Muscle layer of colon (tissue), 2 donors: ENCODE measurements at regions not wholly inside any gene's neighbourhood (a gene's known extent, or its start where the extent isn't known, plus 50 kb on each side); places are given as distances from the start of the nearest gene placed in this dataset.

Source experiments
- H3K27ac ChIP-seq: one replicate; pipeline ENCODE4 v1.7.0; 2013; ENCODE audit warnings: low read depth, mild to moderate bottlenecking, low read length, moderate library complexity
- H3K27me3 ChIP-seq, 2 donors: one replicate each; pipeline ENCODE4 v1.7.0; 2013; ENCODE audit warnings: low read length in 2 of 2, mild to moderate bottlenecking in 2 of 2; ENCODE audit not compliant: insufficient read depth in 2 of 2, control insufficient read depth in 1 of 2
- H3K36me3 ChIP-seq: one replicate; pipeline ENCODE4 v1.7.0; 2013; ENCODE audit warnings: mild to moderate bottlenecking, low read length; ENCODE audit not compliant: insufficient read depth
- H3K4me1 ChIP-seq: one replicate; pipeline ENCODE4 v1.7.0; 2013; ENCODE audit warnings: mild to moderate bottlenecking, low read length; ENCODE audit not compliant: insufficient read depth
- H3K4me3 ChIP-seq, 2 donors: one replicate each; pipeline ENCODE4 v1.7.0; 2013; ENCODE audit warnings: low read length in 2 of 2, low read depth in 1 of 2, mild to moderate bottlenecking in 1 of 2, moderate library complexity in 1 of 2
- H3K9ac ChIP-seq: one replicate; pipeline ENCODE4 v1.7.0; 2013; ENCODE audit warnings: low read length
- H3K9me3 ChIP-seq: one replicate; pipeline ENCODE4 v1.7.0; 2013; ENCODE audit warnings: mild to moderate bottlenecking, low read length
- donor health status: abdominal sarcoma.
- donor health status: Adenocarcinoma of cecum.

- Histone ChIP-seq H3K27ac (no peak overlapping the region), H3K36me3 (no peaks in the 10 kb centered on the region), H3K4me1 (no peaks in the 10 kb centered on the region), H3K4me3 (no peak overlapping the region), H3K9ac (no peak overlapping the region), H3K27me3 (no peaks in the 10 kb centered on the region), H3K9me3 (no peaks in the 10 kb centered on the region)
Measured at GRCh38 chr10:4541292-4541691, 284.7 kb upstream of the AKR1E2 start.

- H3K36me3 ChIP-seq, result no peaks in the 10 kb centered on the region
- no peaks in the 10 kb centered on the region for H3K4me1 ChIP-seq
- H3K9me3 ChIP-seq, result no peaks in the 10 kb centered on the region
- H3K27ac ChIP-seq, result no peak overlapping the region
- no peak overlapping the region for H3K9ac ChIP-seq
- no peak overlapping the region for H3K4me3 ChIP-seq
- no peaks in the 10 kb centered on the region for H3K27me3 ChIP-seq
Measured at GRCh38 chr10:4538016-4538415, 288.0 kb upstream of the AKR1E2 start.

- Histone ChIP-seq H3K27ac (no peak overlapping the region), H3K4me1 (no peaks in the 10 kb centered on the region), H3K36me3 (no peaks in the 10 kb centered on the region), H3K9ac (no peak overlapping the region), H3K27me3 (no peaks in the 10 kb centered on the region), H3K4me3 (no peak overlapping the region), H3K9me3 (no peaks in the 10 kb centered on the region)
Measured at GRCh38 chr10:4535521-4535920, 290.5 kb upstream of the AKR1E2 start.

- H3K27me3 ChIP-seq, result no peaks in the 10 kb centered on the region
- H3K9me3 ChIP-seq, result no peaks in the 10 kb centered on the region
- H3K36me3 ChIP-seq, result no peaks in the 10 kb centered on the region
- no peak overlapping the region for H3K9ac ChIP-seq
- no peaks in the 10 kb centered on the region for H3K4me1 ChIP-seq
- no peak overlapping the region for H3K4me3 ChIP-seq
- no peak overlapping the region for H3K27ac ChIP-seq
Measured at GRCh38 chr10:4533621-4534020, 292.4 kb upstream of the AKR1E2 start.

- H3K27ac ChIP-seq, result no peak overlapping the region
- no peak overlapping the region for H3K4me3 ChIP-seq
- H3K9me3 ChIP-seq, result no peaks in the 10 kb centered on the region
- no peaks in the 10 kb centered on the region for H3K27me3 ChIP-seq
- no peaks in the 10 kb centered on the region for H3K4me1 ChIP-seq
- no peak overlapping the region for H3K9ac ChIP-seq
- no peaks in the 10 kb centered on the region for H3K36me3 ChIP-seq
Measured at GRCh38 chr10:4532976-4533375, 293.0 kb upstream of the AKR1E2 start.

- Histone ChIP-seq H3K9me3 (no peaks in the 10 kb centered on the region), H3K9ac (no peak overlapping the region), H3K27me3 (no peaks in the 10 kb centered on the region), H3K27ac (no peak overlapping the region), H3K4me1 (no peaks in the 10 kb centered on the region), H3K4me3 (no peak overlapping the region), H3K36me3 (no peaks in the 10 kb centered on the region)
Measured at GRCh38 chr10:4532467-4532866, 293.5 kb upstream of the AKR1E2 start.

GRCh38 chr10:4532011-4532410 lies 294.0 kb upstream of the AKR1E2 start:
- H3K9ac ChIP-seq, result no peak overlapping the region
- no peak overlapping the region for H3K4me3 ChIP-seq
- H3K27me3 ChIP-seq, result no peaks in the 10 kb centered on the region
- no peak overlapping the region for H3K27ac ChIP-seq
- H3K4me1 ChIP-seq, result no peaks in the 10 kb centered on the region
- no peaks in the 10 kb centered on the region for H3K9me3 ChIP-seq
- H3K36me3 ChIP-seq, result no peaks in the 10 kb centered on the region

- Histone ChIP-seq H3K4me1 (peaks cover 6% of the 10 kb centered on the region), H3K4me3 (no peak overlapping the region), H3K27ac (no peak overlapping the region), H3K9ac (no peak overlapping the region), H3K36me3 (no peaks in the 10 kb centered on the region), H3K9me3 (no peaks in the 10 kb centered on the region), H3K27me3 (no peaks in the 10 kb centered on the region)
Measured at GRCh38 chr10:4529266-4529665, 296.7 kb upstream of the AKR1E2 start.

GRCh38 chr10:4527281-4527970 lies 298.6 kb upstream of the AKR1E2 start:
- no peak overlapping the region for H3K27ac ChIP-seq
- no peak overlapping the region for H3K9ac ChIP-seq
- H3K9me3 ChIP-seq, result no peaks in the 10 kb centered on the region
- no peak overlapping the region for H3K4me3 ChIP-seq
- H3K4me1 ChIP-seq, result peaks cover 6% of the 10 kb centered on the region
- H3K27me3 ChIP-seq, result no peaks in the 10 kb centered on the region
- no peaks in the 10 kb centered on the region for H3K36me3 ChIP-seq

- Histone ChIP-seq H3K27ac (no peak overlapping the region), H3K36me3 (no peaks in the 10 kb centered on the region), H3K27me3 (no peaks in the 10 kb centered on the region), H3K4me1 (peaks cover 6% of the 10 kb centered on the region), H3K9me3 (no peaks in the 10 kb centered on the region), H3K9ac (no peak overlapping the region), H3K4me3 (no peak overlapping the region)
Measured at GRCh38 chr10:4526311-4526731, 299.7 kb upstream of the AKR1E2 start.

- Histone ChIP-seq H3K27me3 (no peaks in the 10 kb centered on the region), H3K9me3 (no peaks in the 10 kb centered on the region), H3K4me1 (peaks cover 6% of the 10 kb centered on the region), H3K27ac (no peak overlapping the region), H3K4me3 (no peak overlapping the region), H3K9ac (no peak overlapping the region), H3K36me3 (no peaks in the 10 kb centered on the region)
Measured at GRCh38 chr10:4525103-4525502, 300.9 kb upstream of the AKR1E2 start.

GRCh38 chr10:4522296-4523000 lies 303.6 kb upstream of the AKR1E2 start:
- H3K4me1 ChIP-seq, result peaks cover 6% of the 10 kb centered on the region
- no peaks in the 10 kb centered on the region for H3K36me3 ChIP-seq
- H3K27me3 ChIP-seq, result no peaks in the 10 kb centered on the region
- no peak overlapping the region for H3K9ac ChIP-seq
- H3K27ac ChIP-seq, result no peak overlapping the region
- no peak overlapping the region for H3K4me3 ChIP-seq
- no peaks in the 10 kb centered on the region for H3K9me3 ChIP-seq
